SK-N-SH treated with all-trans-retinoic acid at 6 μM for 48 hours (cell line): ENCODE measurements at regions not wholly inside any gene's neighbourhood (a gene's known extent, or its start where the extent isn't known, plus 50 kb on each side); places are given as distances from the start of the nearest gene placed in this dataset.

ENCODE experiments used
- CREB5 ChIP-seq: fragments of 250-450 bp; sonication (Bioruptor Pico); IDR thresholded peaks from 2 replicates; pipeline ENCODE4 v1.5.1; 2020; ENCODE audit warnings: low read depth, mild to moderate bottlenecking, moderate library complexity
- ESRRG ChIP-seq: fragments of 250-450 bp; sonication (Bioruptor Pico); IDR thresholded peaks from 2 replicates; pipeline ENCODE4 v1.6.1; 2021; ENCODE audit warnings: mild to moderate bottlenecking
- OSR1 ChIP-seq: fragments of 250-450 bp; sonication (Bioruptor Pico); IDR thresholded peaks from 2 replicates; pipeline ENCODE4 v1.8.0; 2022; ENCODE audit warnings: moderate library complexity, mild to moderate bottlenecking, inconsistent platforms
- PATZ1 ChIP-seq: fragments of 250-450 bp; sonication (Bioruptor Pico); IDR thresholded peaks from 2 replicates; pipeline ENCODE4 v1.8.0; 2020; ENCODE audit warnings: mild to moderate bottlenecking, moderate library complexity, borderline replicate concordance
- RARB ChIP-seq: fragments of 250-450 bp; sonication (Bioruptor Pico); IDR thresholded peaks from 2 replicates; pipeline ENCODE4 v1.8.0; 2021; ENCODE audit warnings: mild to moderate bottlenecking, moderate library complexity
- SNAI2 ChIP-seq: fragments of 250-450 bp; sonication (Bioruptor Pico); IDR thresholded peaks from 2 replicates; pipeline ENCODE4 v1.5.0; 2020; ENCODE audit warnings: mild to moderate bottlenecking, moderate library complexity
- TOX ChIP-seq: fragments of 250-450 bp; sonication (Bioruptor Pico); IDR thresholded peaks from 2 replicates; pipeline ENCODE4 v1.8.0; 2021; ENCODE audit warnings: mild to moderate bottlenecking, moderate library complexity, borderline replicate concordance
- TSHZ2 ChIP-seq: fragments of 250-450 bp; sonication (Bioruptor Pico); IDR thresholded peaks from 2 replicates; pipeline ENCODE4 v1.5.0; 2020; ENCODE audit warnings: mild to moderate bottlenecking, moderate library complexity
- ZNF8 ChIP-seq: fragments of 450-650 bp; formaldehyde crosslinking; IDR thresholded peaks from 2 replicates; pipeline ENCODE4 v1.5.0; 2020; ENCODE audit warnings: mild to moderate bottlenecking, moderate library complexity

GRCh38 chr3:128551867-128552266 lies 58.9 kb upstream of the GATA2 start:
- no peak for TF ChIP-seq TOX (CRISPR knock-in tag)
- no peak for TF ChIP-seq CREB5 (CRISPR knock-in tag)
- no peak for TF ChIP-seq RARB
- no peak for TF ChIP-seq PATZ1
- TF ChIP-seq OSR1 (CRISPR knock-in tag) = no peak
- TF ChIP-seq ZNF8 (CRISPR knock-in tag) = no peak
- TF ChIP-seq ESRRG (CRISPR knock-in tag) = no peak
- no peak for TF ChIP-seq TSHZ2 (CRISPR knock-in tag)
- no peak for TF ChIP-seq SNAI2 (CRISPR knock-in tag)
